ACHN (cell line): ENCODE measurements at regions not wholly inside any gene's neighbourhood (a gene's known extent, or its start where the extent isn't known, plus 50 kb on each side); places are given as distances from the start of the nearest gene placed in this dataset.
"Not testable (repeated sequence)": the region's sequence is repeated elsewhere in the genome, so short reads cannot be mapped to it uniquely, and the experiment has no call there.

Source experiments
- DNase-seq: peaks from one replicate; pipeline ENCODE4 v3.0.0-alpha.2; 2015
- in situ Hi-C: cut with HindIII; loops from 2 replicates; pipeline ENCODE4 v1.10.0; 2017; ENCODE audit warnings: low sequenced_read_pairs, low pct_ligation_motif_present, low pct_unique_long_range_greater_than_20kb

DNA sequence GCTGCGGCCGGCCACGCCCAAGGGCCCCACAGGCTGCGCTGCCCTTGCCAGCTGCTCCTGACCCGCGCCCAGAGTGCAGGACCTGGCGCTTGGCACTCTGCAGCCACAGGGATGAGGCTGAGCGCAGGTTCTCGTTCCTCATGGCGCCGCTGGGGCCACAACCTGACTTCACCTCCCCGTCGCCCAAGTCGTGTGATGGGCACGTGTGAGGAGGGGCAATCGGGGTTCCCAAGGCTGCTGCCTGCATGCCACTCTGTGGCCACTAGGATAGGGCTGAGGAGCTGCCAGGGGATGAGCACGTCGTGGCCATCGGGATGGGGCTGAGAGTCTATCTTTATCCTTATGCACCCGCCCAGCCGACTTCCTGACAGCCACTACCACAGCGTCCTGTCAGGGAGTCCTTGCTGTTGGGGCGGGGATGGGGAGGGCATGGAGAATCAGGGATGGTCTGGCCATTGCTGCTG, 1890.0 kb upstream of the CDH9 start:
- in situ Hi-C loops, DNase-seq: not testable (repeated sequence)

DNA sequence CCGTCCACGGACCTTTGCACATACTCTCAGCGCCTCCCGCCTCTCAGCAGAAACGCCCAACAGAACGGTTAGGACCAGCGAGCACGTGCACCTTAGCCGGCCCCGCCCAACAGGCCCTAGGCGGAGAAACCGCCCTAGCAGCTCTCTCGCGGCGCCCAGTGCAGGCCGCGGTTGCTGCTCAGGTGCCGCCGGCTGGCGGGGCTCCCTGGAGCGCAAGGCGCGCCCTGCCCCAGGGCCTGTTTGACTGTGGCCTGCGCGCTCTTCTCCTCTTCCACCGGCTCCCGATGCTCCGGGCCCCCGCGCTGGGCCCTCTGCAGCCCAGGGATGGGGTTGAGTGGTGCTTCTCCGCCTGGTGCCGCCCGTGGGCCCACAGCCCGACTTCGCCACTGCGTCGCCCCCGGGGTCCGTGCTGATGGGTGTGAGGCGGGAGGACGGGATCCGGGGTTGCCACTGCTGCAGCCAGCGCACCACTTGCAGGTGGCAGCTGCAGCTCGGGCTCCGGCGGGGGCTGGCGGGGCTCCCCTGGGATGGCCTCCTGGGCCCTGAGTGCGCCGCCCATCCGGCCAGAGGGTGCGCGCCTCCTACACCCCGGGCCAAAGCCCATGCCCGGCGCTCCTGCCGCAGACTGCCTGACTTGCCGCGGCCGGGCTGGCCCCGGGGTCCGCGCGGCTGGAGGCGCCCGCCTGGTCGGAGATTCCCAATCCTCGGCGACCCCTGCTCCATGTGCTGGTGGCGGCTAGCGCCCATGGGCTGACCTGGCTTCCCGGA, 1889.4 kb upstream of the CDH9 start:
- in situ Hi-C loops = no loop called here
- no peak for DNase-seq

DNA sequence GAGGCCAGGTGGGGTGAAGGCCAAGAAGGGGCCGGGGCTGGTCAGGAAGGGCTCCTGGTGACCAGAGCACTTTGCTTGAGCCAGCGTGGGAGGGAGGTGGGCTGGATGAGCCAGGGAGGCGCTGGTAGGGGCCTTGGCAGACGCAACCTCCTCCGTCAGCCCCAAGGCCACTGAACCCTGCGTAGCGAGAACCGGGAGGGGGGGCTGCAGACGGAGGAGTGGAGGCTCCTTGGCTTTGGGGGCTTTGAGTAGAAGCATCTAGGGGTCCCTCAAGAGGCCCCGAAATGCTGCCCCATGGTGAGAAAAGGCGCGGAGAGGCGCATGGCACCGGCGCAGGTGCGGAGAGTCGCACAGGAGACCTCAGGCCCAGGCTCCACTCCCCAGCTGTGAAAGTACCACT, 1888.0 kb upstream of the CDH9 start:
- in situ Hi-C loops = no loop called here
- no peak for DNase-seq

DNA sequence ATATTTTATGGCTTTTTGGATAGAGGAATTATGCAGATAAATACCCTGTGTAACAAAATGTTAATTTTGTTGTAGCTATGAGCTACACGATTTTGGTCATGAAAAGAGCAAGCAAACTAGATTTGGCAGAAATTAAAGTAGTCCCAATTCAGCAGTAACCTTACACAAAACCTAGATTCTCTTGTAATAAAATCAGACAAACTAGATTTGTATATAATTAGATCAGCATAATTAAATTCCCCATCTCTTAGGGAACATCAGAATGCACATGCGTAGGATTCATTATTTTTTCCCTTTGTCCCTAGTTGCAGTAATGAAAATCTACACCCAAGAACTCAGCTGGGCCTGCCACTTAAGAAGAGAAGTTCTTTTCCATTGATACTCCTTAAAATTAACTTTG, 1879.2 kb upstream of the CDH9 start:
- in situ Hi-C loops = no loop called here

DNA sequence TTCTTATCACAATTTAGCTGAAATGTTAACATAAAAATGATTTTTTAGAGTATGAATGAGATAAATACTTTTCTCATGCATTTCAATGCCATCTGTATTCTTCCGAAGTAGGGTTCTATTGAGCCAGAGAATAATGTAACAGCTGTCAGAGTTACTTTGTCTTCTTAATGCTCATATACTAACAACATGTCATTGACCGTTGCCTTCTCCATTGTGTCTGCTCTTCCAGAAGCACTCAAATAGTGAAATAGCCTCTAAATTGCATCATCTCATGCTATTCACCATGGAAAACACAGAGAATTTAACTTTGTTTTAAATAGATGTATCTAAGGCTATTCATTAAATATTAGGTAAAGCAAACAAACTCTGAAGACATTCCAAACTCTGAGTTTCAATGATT, 1875.9 kb upstream of the CDH9 start:
- in situ Hi-C loops = no loop called here

More for the DNA sequence above, 1879.2 kb upstream of the CDH9 start:
- DNase-seq = no peak

DNA sequence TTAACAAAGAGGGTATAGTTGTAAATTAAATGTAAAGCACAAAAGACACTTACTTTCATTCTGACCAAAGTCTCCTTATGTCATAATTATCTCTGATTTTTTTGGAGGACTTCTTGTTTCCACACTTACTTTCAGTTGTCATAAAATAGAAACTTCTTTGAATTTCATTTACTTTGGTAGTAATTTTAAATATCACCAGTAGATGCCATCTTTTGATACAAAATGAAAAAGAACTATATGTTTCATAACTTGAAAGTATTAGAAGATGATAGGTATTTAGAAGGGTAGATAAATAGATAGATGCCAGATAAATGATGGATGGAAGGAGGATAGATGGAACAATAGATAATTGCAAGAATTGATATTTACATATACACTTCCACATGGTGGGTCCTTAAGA, 1865.3 kb upstream of the CDH9 start:
- in situ Hi-C loops = no loop called here
- DNase-seq = peak; percentile 5

More for the DNA sequence above, 1875.9 kb upstream of the CDH9 start:
- DNase-seq = no peak

DNA sequence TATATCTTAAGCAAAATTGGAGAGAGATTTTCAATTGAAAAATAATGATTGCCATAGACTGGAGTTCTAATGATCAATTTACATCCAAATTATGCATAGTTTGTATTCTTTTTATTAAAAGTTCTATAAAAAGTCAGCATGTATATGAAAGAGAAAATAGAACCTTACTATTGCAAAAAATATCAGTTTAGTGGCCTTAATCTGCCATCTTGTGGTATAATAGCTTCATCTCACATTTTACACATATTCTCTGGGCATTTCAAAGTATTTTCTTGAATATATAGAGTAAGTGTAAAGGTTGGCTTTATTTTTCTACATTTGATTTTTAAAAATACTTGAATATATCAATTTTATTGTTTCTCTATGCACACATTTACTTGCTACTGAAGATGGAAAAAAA, 1858.6 kb upstream of the CDH9 start:
- DNase-seq = peak; percentile 33
- in situ Hi-C loops = no loop called here

DNA sequence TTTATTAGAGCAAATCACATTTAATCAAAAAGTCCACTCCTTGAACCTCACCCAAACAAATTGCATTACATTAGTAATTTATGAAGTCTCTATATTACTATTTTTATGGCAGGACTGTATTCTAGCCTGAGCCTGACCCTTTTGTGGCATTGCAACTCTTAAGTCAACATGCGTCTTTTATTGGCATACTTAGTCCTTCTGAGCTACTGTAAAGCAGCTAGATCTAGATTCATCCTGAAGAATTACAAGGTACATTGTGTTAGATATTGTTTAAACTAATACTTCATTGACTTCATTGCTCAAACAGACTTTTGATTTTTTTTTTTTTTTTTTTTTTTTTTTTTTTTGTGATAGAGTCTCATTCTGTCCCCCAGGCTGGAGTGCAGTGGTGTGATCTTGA, 1842.5 kb upstream of the CDH9 start:
- in situ Hi-C loops = no loop called here

DNA sequence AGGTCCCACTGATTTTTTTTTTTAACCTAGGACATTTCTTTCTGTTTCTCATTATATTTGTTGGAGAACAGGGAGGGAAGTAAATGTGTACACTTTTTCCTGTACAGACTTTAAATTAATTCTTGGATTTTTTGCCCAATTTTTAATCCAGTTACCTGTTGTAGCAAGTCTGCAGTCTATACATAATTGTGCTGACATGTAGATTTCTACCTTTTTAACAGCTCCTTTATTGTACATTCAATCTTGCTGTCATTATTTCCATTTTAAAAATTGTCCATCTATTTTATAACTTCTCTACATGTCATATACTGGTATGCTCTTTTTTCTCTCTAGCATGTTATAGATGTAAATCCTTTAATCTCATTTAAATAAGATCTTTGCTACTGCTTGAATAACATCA, 1838.7 kb upstream of the CDH9 start:
- DNase-seq = no peak
- in situ Hi-C loops = no loop called here

More for the DNA sequence above, 1842.5 kb upstream of the CDH9 start:
- DNase-seq = no peak

DNA sequence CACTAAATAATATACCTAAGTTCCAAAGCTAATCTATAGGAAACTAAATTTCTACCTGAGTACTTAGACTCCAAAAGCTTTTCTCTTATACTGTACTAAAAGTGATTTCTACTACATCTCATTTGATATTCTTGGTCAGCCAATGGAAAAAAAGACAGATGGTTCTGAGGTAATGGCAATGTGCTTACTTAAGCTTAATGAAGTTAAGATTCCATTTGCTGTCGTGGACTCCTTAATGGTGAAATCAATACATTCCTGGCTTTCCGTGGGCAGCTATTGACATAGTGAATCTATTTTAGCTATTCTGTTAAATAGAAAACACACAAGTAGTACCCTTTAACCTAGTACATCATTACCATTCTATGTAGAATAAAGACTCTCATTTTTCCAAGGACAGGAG, 1825.6 kb upstream of the CDH9 start:
- in situ Hi-C loops = no loop called here
- no peak for DNase-seq

DNA sequence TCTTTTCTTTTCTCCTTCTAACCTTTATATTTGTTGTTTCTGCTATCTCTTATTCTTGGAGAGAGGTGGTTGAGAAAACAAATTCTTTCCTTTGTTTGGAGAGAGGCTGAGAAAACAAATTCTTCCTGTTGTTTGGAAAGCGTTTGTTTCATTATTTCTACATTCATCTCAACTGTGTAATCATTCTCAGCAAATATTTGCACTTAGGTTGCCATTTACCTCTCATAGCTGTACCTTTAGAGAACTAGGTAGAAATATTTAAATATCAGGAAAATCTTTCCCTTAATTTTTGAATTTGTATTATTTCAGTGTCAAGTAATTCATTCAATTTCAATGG, 1824.4 kb upstream of the CDH9 start:
- in situ Hi-C loops = no loop called here
- DNase-seq = no peak

DNA sequence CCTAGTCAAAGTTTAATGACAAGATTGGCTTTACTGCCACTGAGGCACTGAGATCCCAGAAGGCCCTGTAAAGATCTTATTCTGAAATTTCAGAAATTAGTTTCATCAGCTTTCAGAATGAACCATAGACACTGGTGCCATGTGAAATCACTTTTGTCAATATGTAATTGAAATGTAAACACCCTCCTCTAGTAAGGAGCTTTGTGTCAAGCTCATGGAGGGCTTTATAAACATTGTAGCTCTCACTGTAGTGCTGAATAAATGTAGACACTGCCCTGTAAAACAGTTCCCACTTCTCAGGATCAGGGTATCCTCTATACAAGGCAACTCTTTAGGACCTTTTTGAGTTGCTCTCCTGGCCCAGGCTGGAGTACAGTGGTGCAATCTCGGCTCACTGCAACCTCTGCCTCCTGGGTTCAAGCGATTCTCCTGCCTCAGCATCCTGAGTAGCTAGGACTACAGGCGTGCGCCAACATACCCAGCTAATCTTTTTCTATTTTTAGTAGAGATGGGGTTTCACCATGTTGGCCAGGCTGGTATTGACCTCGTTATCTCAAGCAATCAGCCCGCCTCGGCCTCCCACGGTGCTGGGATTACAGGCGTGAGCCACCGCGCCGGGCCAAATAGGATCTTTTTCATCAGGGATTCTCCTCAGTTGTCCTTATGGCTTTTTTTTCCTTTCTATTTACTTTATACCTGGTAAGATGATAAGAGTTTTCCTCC, 1823.9 kb upstream of the CDH9 start:
- in situ Hi-C loops = no loop called here
- no peak for DNase-seq

DNA sequence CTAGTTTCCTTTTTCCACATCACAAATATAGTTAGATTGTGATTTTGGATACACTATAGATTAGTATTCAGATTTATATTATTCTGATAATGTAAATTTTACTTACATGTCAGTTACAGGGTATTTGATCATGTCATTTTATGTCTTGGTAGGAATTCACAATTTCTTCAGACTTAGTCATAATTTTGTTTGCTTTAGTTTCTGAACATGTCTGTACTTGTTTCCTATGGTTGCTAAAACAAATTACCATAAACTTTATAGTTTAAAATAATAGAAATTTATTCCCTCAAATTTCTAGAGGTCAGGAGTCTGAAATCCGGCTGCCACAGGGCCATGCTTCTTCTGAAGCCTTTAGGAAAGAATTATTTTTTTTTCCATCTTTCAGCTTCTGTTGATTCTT, 1817.2 kb upstream of the CDH9 start:
- no peak for DNase-seq

DNA sequence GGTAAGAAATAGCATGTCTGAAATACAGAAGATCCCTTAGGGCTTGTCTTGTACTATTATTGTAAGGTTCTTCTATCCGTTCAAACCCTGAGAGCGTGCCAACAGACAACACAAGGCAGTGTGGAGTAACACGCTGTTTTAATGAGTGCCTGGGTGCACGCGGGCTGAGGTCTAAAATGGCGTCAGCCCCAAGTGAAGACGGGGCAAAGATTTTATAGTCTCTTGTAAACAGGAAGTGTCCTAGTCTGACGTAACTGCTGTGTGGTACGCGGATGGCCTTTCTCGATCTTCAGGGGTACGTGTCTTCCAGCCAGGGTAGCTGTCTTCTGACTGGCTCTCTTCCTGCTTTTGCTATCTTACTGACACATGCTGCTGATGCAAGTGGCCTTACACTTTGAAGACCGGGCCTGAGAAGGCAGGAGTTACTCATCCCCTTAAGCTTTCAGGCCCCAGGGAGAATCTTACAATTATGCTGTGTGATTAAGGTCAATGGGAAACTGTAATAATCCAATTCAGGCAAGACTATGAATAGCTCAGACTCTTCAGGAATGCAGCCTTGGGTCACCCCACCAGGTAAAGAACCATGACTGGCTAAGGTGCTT, 1812.0 kb upstream of the CDH9 start:
- in situ Hi-C loops = no loop called here

More for the DNA sequence above, 1817.2 kb upstream of the CDH9 start:
- in situ Hi-C loops = no loop called here

DNA sequence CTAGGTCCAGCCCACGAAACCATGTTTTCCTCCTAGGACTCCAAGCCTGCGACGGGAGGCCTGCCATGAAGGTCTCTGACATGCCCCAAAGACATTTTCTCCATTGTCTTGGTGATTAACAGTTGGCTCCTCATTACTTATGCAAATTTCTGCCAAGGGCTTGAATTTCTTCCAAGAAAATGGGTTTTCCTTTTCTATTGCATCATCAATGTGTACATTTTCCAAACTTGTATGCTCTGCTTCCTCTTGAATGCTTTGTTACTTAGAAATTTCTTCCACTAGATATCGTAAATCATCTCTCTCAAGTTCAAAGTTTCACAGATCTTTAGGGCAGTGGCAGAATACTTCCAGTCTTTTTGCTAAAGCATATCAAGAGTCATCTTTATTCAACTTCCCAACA, 1792.7 kb upstream of the CDH9 start:
- in situ Hi-C loops = no loop called here
- DNase-seq = no peak

More for the DNA sequence above, 1812.0 kb upstream of the CDH9 start:
- DNase-seq = no peak

DNA sequence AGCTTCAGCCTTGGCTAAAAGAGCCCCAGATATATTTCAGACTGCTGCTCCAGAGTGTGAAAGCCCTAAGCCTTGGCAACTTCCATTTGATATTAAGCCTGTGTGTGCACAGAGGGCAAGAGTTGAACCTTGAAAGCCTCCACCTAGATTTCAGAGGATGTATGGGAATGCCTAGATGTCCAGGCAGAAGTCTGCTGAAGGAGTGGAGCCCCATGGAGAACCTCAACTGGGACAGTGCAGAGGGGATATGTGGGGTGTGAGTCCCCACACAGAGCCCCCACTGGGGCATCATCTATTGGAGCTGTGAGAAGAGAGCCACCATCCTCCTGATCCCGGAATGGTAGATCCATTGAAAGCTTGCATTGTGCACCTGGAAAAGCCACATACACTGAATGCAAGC, 1784.8 kb upstream of the CDH9 start:
- in situ Hi-C loops = no loop called here
- no peak for DNase-seq

DNA sequence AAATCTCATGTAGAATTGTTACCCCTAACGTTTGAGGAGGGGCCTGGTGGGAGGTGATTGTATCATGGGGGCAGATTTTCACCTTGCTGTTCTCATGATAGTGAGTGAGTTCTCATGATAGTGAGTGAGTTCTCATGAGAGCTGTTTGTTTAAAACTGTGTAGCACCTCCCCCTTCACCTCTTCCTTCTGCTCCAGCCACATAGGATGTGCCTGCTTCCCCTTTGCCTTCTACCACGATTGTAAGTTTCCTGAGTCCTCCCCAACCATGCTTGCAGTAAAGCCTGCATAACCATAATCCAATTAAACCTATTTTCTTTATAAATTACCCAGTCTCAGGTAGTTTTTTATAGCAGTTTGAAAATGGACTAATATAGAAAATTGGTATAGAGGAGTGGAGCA, 1783.7 kb upstream of the CDH9 start:
- no peak for DNase-seq
- in situ Hi-C loops = no loop called here

DNA sequence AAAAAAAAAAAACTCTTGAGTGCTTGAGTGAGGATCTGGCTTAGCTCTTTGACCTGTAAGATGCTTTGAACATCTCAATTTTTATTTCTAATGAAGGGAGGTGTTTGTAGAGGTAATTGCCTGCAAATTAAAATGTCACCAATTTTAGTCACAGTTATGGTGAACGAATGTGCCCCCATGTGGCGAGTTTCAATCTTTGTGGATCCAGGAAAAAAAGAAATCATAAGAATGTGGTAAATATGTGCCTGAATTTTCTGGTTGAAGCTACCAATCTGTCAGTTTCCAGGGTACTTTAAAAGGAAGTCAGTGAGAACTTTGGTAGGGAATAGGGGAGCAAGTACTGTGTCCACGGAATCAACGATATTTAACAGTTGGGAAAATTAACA, 1772.4 kb upstream of the CDH9 start:
- in situ Hi-C loops = no loop called here
- DNase-seq = no peak

DNA sequence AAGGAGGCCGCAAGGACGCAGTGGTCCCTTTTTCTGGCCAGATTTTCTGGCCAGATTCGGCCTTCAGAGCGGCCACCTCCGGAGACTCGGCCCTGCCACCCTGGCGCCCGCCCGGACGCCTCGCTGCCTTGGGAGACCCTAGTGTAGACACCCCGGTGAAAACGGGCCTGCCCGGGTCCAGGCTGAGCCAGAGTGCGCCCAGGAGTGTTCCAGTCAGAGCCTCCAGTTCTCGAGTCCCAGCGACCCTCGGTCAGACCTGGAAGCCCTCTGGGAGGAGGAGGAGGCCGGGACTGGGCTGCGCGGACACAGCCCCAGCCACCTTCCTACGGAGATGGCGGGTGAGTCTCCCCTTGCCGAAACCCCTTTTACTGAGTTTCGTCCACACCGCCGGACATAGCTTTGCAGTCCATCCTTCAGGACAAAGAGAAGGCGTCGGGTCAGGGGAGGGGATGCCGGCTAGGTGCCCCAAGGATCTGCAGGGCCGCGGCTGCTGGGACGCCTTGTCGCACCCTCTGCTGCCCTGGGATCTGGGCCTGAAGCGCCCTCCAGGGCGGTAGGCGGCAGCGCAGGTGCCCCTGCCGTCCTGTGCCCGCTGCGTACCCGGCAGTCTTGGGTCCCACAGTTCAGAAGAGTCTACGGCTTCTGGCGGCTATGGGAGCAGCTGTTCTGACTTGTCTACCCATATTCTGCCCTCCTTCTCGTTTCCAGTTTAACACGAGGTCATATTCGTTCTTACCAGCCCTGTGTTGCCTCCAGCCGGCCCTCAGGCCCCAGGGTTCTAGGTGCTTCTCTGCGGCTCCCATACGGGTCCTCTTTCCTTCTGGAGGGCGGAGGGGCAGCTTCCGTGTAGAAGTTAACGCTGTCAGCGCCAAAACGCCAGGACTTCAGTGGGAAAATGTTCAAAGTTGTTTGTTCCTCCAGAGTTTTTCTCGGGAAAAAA, 1771.7 kb upstream of the CDH9 start:
- in situ Hi-C loops = no loop called here
- no peak for DNase-seq
